Fibroblast of lung (primary cell): ENCODE measurements at regions not wholly inside any gene's neighbourhood (a gene's known extent, or its start where the extent isn't known, plus 50 kb on each side); places are given as distances from the start of the nearest gene placed in this dataset.

Experiments
- CTCF ChIP-seq, 2 donors: IDR thresholded peaks in 1 of 2; conservative IDR thresholded peaks in 1 of 2; 1 replicate in 1 of 2; 2 replicates in 1 of 2; pipeline ENCODE4 v1.5.1; 2011 to 2012; ENCODE audit warnings: low read length in 2 of 2, control low read depth in 1 of 2, inconsistent platforms in 1 of 2, low read depth in 1 of 2, mild to moderate bottlenecking in 1 of 2
- EZH2 ChIP-seq: IDR thresholded peaks from 2 replicates; pipeline ENCODE4 v1.5.1; 2012; ENCODE audit warnings: low read length, control low read depth, mild to moderate bottlenecking; ENCODE audit errors: missing control alignments

GRCh38 chr21:15567191-15567590 lies 162.6 kb upstream of the USP25 start:
- TF ChIP-seq CTCF (conservative IDR thresholded peaks at IDR 0.05 in 1 of 2, IDR thresholded peaks at IDR 0.05 in 1 of 2; ENCODE audit: low read depth in 1 of 2, low read length in 2 of 2) (no peak), EZH2 (no peak)
